HG03108 (cell line): ENCODE measurements at regions not wholly inside any gene's neighbourhood (a gene's known extent, or its start where the extent isn't known, plus 50 kb on each side); places are given as distances from the start of the nearest gene placed in this dataset.

Experiments used
- ATAC-seq: cut with Tn5 transposase; IDR thresholded peaks from one replicate; pipeline ENCODE4 v1.9.1; 2021; ENCODE audit warnings: moderate library complexity; ENCODE audit not compliant: unreplicated experiment

- no peak for ATAC-seq
Measured at GRCh38 chr6:71510856-71511255, 222.2 kb downstream of the OGFRL1 start.

- no peak for ATAC-seq
Measured at GRCh38 chr6:71512256-71512655, 223.6 kb downstream of the OGFRL1 start.

- ATAC-seq: no peak
Measured at GRCh38 chr6:71513036-71513435, 224.4 kb downstream of the OGFRL1 start.

GRCh38 chr6:71523548-71523947 is 234.9 kb downstream of the OGFRL1 start:
- ATAC-seq: no peak

- no peak for ATAC-seq
Measured at GRCh38 chr6:71524201-71524600, 235.6 kb downstream of the OGFRL1 start.

- ATAC-seq: no peak
Measured at GRCh38 chr6:71527886-71528285, 239.3 kb downstream of the OGFRL1 start.

GRCh38 chr6:71529026-71529425 is 240.4 kb downstream of the OGFRL1 start:
- no peak for ATAC-seq

- no peak for ATAC-seq
Measured at GRCh38 chr6:71529769-71530168, 241.2 kb downstream of the OGFRL1 start.

GRCh38 chr6:71531006-71531405 is 242.4 kb downstream of the OGFRL1 start:
- ATAC-seq: no peak

GRCh38 chr6:71531841-71532240 is 243.2 kb downstream of the OGFRL1 start:
- ATAC-seq: no peak

- no peak for ATAC-seq
Measured at GRCh38 chr6:71533939-71534379, 245.3 kb downstream of the OGFRL1 start.

- ATAC-seq: no peak
Measured at GRCh38 chr6:71534921-71535320, 246.3 kb downstream of the OGFRL1 start.

GRCh38 chr6:71537717-71538116 is 249.1 kb downstream of the OGFRL1 start:
- ATAC-seq: no peak

- no peak for ATAC-seq
Measured at GRCh38 chr6:71544028-71544427, 255.4 kb downstream of the OGFRL1 start.

- no peak for ATAC-seq
Measured at GRCh38 chr6:71544906-71545305, 256.3 kb downstream of the OGFRL1 start.

GRCh38 chr6:71545905-71546304 is 257.3 kb downstream of the OGFRL1 start:
- no peak for ATAC-seq

- no peak for ATAC-seq
Measured at GRCh38 chr6:71551798-71552197, 263.2 kb downstream of the OGFRL1 start.

GRCh38 chr6:71556141-71556540 is 267.5 kb downstream of the OGFRL1 start:
- ATAC-seq: no peak

- ATAC-seq: no peak
Measured at GRCh38 chr6:71558974-71559373, 270.4 kb downstream of the OGFRL1 start.

- no peak for ATAC-seq
Measured at GRCh38 chr6:71567562-71567961, 279.0 kb downstream of the OGFRL1 start.

GRCh38 chr6:71577766-71578165 is 289.2 kb downstream of the OGFRL1 start:
- ATAC-seq: no peak

- ATAC-seq: no peak
Measured at GRCh38 chr6:71579902-71580301, 291.3 kb downstream of the OGFRL1 start.

GRCh38 chr6:71582820-71583219 is 294.2 kb downstream of the OGFRL1 start:
- ATAC-seq: no peak
